Panc1 (cell line): ENCODE measurements at regions not wholly inside any gene's neighbourhood (a gene's known extent, or its start where the extent isn't known, plus 50 kb on each side); places are given as distances from the start of the nearest gene placed in this dataset.

Experiments used
- ATAC-seq: fragments of 200-7000 bp; cut with Tn5 transposase; 2 replicates; pipeline ENCODE4 v1.9.1; 2020; ENCODE audit warnings: mild to moderate bottlenecking, moderate library complexity
- BruUV-seq: library from RNA; stranded (reverse); fragments of 400-500 nt; replicated peaks from 2 replicates; lab custom pipeline; 2021; lab: Mats Ljungman, UMichigan
- CTCF ChIA-PET: fragments of 300-600 bp; sonication (Branson Sonifier 250); formaldehyde crosslinking; loops from one replicate; lab custom pipeline; 2022; ENCODE audit warnings: antibody characterized with exemption; lab: Charles Lee
- POLR2A ChIA-PET: fragments of 300-600 bp; sonication (Branson Sonifier 250); formaldehyde crosslinking; loops from one replicate; lab custom pipeline; 2022; ENCODE audit warnings: antibody characterized with exemption; lab: Charles Lee
- DNase-seq: peaks from one replicate; pipeline ENCODE4 v3.0.0-alpha.2; 2010; ENCODE audit warnings: low read depth, low spot score
- H3K27ac ChIP-seq: 2 replicates; pipeline ENCODE4 v1.5.1; 2011; ENCODE audit warnings: mild to moderate bottlenecking, low read length, inconsistent platforms
- H3K27me3 ChIP-seq: fragments of 200-500 bp; sonication (Bioruptor generic); 2 replicates; pipeline ENCODE4 v1.6.0; 2014; ENCODE audit warnings: low read length, inconsistent platforms; ENCODE audit not compliant: control insufficient read depth, insufficient read depth
- H3K36me3 ChIP-seq: fragments of 200-500 bp; sonication (Bioruptor generic); 2 replicates; pipeline ENCODE4 v1.5.1; 2014; ENCODE audit warnings: inconsistent platforms, mild to moderate bottlenecking, low read length, moderate library complexity; ENCODE audit not compliant: control insufficient read depth, insufficient read depth
- H3K4me1 ChIP-seq: 2 replicates; pipeline ENCODE4 v1.5.1; 2011; ENCODE audit warnings: inconsistent platforms, mild to moderate bottlenecking, low read length, moderate library complexity; ENCODE audit not compliant: control insufficient read depth, insufficient read depth
- H3K4me3 ChIP-seq, 2 experiments: 2 replicates each; pipeline ENCODE4 v1.5.1; 2011 to 2012; ENCODE audit warnings: low read depth in 2 of 2, low read length in 2 of 2, mild to moderate bottlenecking in 2 of 2, inconsistent platforms in 1 of 2, moderate library complexity in 1 of 2
- H3K9me3 ChIP-seq: fragments of 200-500 bp; sonication (Bioruptor generic); 2 replicates; pipeline ENCODE4 v1.5.1; 2014; ENCODE audit warnings: low read depth, mild to moderate bottlenecking, inconsistent platforms, low read length, moderate library complexity; ENCODE audit not compliant: control insufficient read depth, insufficient read depth
- CTCF ChIP-seq: fragments of 450-650 bp; IDR thresholded peaks from 2 replicates; pipeline ENCODE4 v1.5.1; 2017; ENCODE audit warnings: mild to moderate bottlenecking
- POLR2AphosphoS5 ChIP-seq: IDR thresholded peaks from 2 replicates; pipeline ENCODE4 v1.6.1; 2012; ENCODE audit warnings: mild to moderate bottlenecking, low read depth, low read length, moderate library complexity
- REST ChIP-seq, 2 experiments: IDR thresholded peaks; 2 replicates each; pipeline ENCODE4 v1.6.1; 2011 to 2012; ENCODE audit warnings: low read depth in 2 of 2, control low read depth in 1 of 2, low read length in 1 of 2, mild to moderate bottlenecking in 1 of 2, moderate library complexity in 1 of 2; ENCODE audit not compliant: insufficient read depth in 1 of 2
- SIN3A ChIP-seq: IDR thresholded peaks from 2 replicates; pipeline ENCODE4 v1.6.1; 2012; ENCODE audit warnings: low read depth, mild to moderate bottlenecking, low read length, moderate library complexity, borderline replicate concordance; ENCODE audit not compliant: insufficient read depth
- TCF7L2 ChIP-seq: IDR thresholded peaks from 2 replicates; pipeline ENCODE4 v1.6.1; 2011; ENCODE audit warnings: mild to moderate bottlenecking, low read depth, low read length, inconsistent platforms
- in situ Hi-C: cut with HindIII; loops from 2 replicates; pipeline ENCODE4 v1.10.0; 2016; ENCODE audit warnings: low sequenced_read_pairs, low pct_unique_long_range_greater_than_20kb
- intact Hi-C: fragments of 100-400 bp; cut with micrococcal nuclease; formaldehyde crosslinking; loops from one replicate; pipeline ENCODE4 v1.10.0; 2022; ENCODE audit not compliant: unreplicated experiment

GRCh38 chr16:17970157-17970765 lies 366.3 kb downstream of the NPIPA8 start:
- DNase-seq: no peak
- H3K27me3 ChIP-seq: peaks cover 13% of the 10 kb centered on the region
- no peaks in the 10 kb centered on the region for H3K36me3 ChIP-seq
- H3K4me1 ChIP-seq: no peaks in the 10 kb centered on the region
- H3K9me3 ChIP-seq: no peaks in the 10 kb centered on the region
- intact Hi-C loops: no loop called here
- CTCF ChIA-PET: no interaction called here
- TF ChIP-seq REST (IDR thresholded peaks at IDR 0.05; ENCODE audit: insufficient read depth in 1 of 2, low read depth in 2 of 2, low read length in 1 of 2): no peak
- TF ChIP-seq CTCF: no peak
- no peak for TF ChIP-seq TCF7L2
- no peak for TF ChIP-seq POLR2AphosphoS5
- no peak for TF ChIP-seq SIN3A
- H3K27ac ChIP-seq: no peak overlapping the region
- ATAC-seq: no peak
- in situ Hi-C loops: no loop called here
- POLR2A ChIA-PET: interaction anchor here (0.5 to 0.7 kb wide), 2 partner anchors 17 to 1598 kb away, joined by 4 to 16 read pairs; no protein-coding TSS in a partner anchor
- no peak overlapping the region for H3K4me3 ChIP-seq
- no TSS peak for BruUV-seq

GRCh38 chr16:17965133-17965900 lies 371.2 kb downstream of the NPIPA8 start:
- H3K27me3 ChIP-seq: peaks cover 7% of the 10 kb centered on the region
- TF ChIP-seq CTCF (no peak), POLR2AphosphoS5 (no peak), REST (IDR thresholded peaks at IDR 0.05; ENCODE audit: insufficient read depth in 1 of 2, low read depth in 2 of 2, low read length in 1 of 2) (no peak)
- ChIA-PET POLR2A (no interaction called here), CTCF (no interaction called here)
- H3K4me1 ChIP-seq: no peaks in the 10 kb centered on the region
- no peak for DNase-seq
- intact Hi-C loops (no loop called here), in situ Hi-C loops (no loop called here)
- no peak overlapping the region for H3K27ac ChIP-seq
- no peak overlapping the region for H3K4me3 ChIP-seq
- BruUV-seq: no TSS peak
- ATAC-seq: no peak
- no peaks in the 10 kb centered on the region for H3K36me3 ChIP-seq
- H3K9me3 ChIP-seq: no peaks in the 10 kb centered on the region
